ENCODE measurements at regions not wholly inside any gene's neighbourhood (a gene's known extent, or its start where the extent isn't known, plus 50 kb on each side); places are given as distances from the start of the nearest gene placed in this dataset.

DNA sequence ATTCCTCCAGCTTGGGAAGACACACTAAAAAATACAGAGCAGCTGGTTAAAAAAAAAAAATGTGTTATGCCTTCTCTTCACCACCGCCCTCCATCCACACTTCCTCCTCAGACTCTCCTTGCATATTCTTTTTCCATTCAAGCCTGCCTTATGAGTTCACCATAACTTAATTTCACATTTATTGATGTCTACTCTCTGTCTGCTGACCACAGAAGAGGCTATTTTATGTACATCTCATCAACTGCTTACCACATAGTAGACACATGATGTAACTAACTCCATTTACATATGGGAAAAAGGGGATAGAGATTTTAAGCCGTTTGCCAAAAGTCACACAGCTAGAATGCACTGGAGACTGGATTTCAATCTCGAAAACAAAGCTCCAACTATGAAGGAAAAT is 409.8 kb downstream of the CDH11 start:
- H3K27ac ChIP-seq, result no peak overlapping the region
- TF ChIP-seq ZFX (IDR thresholded peaks at IDR 0.05) (no peak), CTCF (conservative IDR thresholded peaks at IDR 0.05) (no peak)

GRCh38 chr16:64711596-64711995 is 410.3 kb downstream of the CDH11 start:
- no peak for TF ChIP-seq CTCF (conservative IDR thresholded peaks at IDR 0.05)
- no peak overlapping the region for H3K27ac ChIP-seq

- no peak overlapping the region for H3K27ac ChIP-seq
- TF ChIP-seq ZFX (IDR thresholded peaks at IDR 0.05) (no peak), CTCF (conservative IDR thresholded peaks at IDR 0.05) (no peak)
Observed at GRCh38 chr16:64711026-64711425, 410.8 kb downstream of the CDH11 start.

- H3K27ac ChIP-seq, result no peak overlapping the region
- no peak for TF ChIP-seq ZFX (IDR thresholded peaks at IDR 0.05)
- TF ChIP-seq CTCF (conservative IDR thresholded peaks at IDR 0.05), result no peak
Observed at GRCh38 chr16:64705443-64705842, 416.4 kb downstream of the CDH11 start.

DNA sequence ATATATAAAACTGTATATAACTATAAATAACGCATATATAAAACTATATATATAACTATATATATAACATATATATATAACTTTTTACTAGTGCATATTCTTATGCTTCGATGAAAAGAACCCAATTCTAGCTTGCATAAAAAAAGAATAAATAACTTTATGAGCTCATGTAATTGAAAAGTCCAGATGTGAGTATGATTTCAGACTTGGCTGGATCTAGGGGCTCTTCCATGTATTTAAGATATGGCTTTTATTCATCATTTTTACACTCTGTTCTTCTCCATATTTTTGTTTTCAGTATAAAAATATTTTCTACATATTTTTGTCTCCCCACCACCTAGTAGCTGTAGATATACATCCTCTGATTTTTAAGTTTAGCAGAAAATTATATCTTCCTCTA is 417.5 kb downstream of the CDH11 start:
- H3K27ac ChIP-seq, result no peak overlapping the region
- TF ChIP-seq CTCF (conservative IDR thresholded peaks at IDR 0.05) (no peak), ZFX (IDR thresholded peaks at IDR 0.05) (no peak)

GRCh38 chr16:64702415-64702814 is 419.4 kb downstream of the CDH11 start:
- H3K27ac ChIP-seq, result no peak overlapping the region
- TF ChIP-seq CTCF (conservative IDR thresholded peaks at IDR 0.05) (no peak), ZFX (IDR thresholded peaks at IDR 0.05) (no peak)

DNA sequence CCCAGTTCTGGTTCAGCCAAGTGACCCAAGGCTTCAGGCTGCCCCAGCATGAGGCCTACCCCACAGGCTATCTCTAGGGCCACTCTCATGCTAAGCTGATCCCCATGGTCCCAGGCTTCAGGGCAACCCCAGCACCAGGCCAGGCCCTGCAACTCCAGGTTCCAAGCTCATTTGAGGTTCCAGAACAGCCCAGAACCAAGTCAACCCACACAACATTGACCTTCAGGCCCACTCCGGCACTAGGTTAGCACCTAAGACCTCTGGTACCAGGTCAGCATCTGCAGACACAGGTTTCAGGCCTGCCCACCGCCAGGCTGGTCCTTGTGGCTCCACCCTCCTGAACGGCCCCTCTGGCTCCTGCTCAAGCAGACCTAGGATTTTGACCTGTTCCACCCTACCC is 421.2 kb downstream of the CDH11 start:
- no peak overlapping the region for H3K27ac ChIP-seq
- TF ChIP-seq CTCF (conservative IDR thresholded peaks at IDR 0.05), result no peak
- no peak for TF ChIP-seq ZFX (IDR thresholded peaks at IDR 0.05)

All from C4-2B (cell line).